SK-N-SH (cell line): ENCODE measurements at regions not wholly inside any gene's neighbourhood (a gene's known extent, or its start where the extent isn't known, plus 50 kb on each side); places are given as distances from the start of the nearest gene placed in this dataset.

ENCODE experiments used
- CTCF ChIA-PET: fragments of 300-600, 350-600 bp; formaldehyde crosslinking; extraction: SDS; loops from one replicate; lab custom pipeline; 2021; lab: Yijun Ruan, JAX
- POLR2A ChIA-PET: fragments of 350-600 bp; sonication (Branson Sonifier 250); formaldehyde crosslinking; extraction: SDS; loops from one replicate; lab custom pipeline; 2020; ENCODE audit warnings: antibody characterized with exemption, inconsistent platforms; lab: Yijun Ruan, JAX
- DNase-seq: peaks from one replicate; pipeline ENCODE4 v3.0.0; 2012
- H2AFZ ChIP-seq: fragments of 200-600 bp; sonication (generic); 2 replicates; pipeline ENCODE4 v1.8.1; 2016; ENCODE audit warnings: antibody characterized with exemption, mild to moderate bottlenecking, low read depth
- H3F3A ChIP-seq: fragments of 200-600 bp; sonication (generic); replicated peaks from 2 replicates; pipeline ENCODE3; 2016; ENCODE audit warnings: antibody characterized with exemption, mild to moderate bottlenecking; ENCODE audit not compliant: insufficient read depth
- H3K27ac ChIP-seq, 2 experiments: fragments of 200-500 bp in 1 of 2; fragments of 200-600 bp in 1 of 2; sonication (Bioruptor generic) in 1 of 2; sonication (generic), shearing (Covaris generic) in 1 of 2; 2 replicates each; pipeline versions ENCODE4 v1.5.1 to v1.6.1; 2014 to 2016; ENCODE audit warnings: low read depth in 2 of 2, inconsistent platforms in 1 of 2, low read length in 1 of 2, mild to moderate bottlenecking in 1 of 2, mixed read lengths in 1 of 2
- H3K27me3 ChIP-seq: fragments of 200-600 bp; sonication (generic), shearing (Covaris generic); 2 replicates; pipeline ENCODE4 v1.6.1; 2016; ENCODE audit warnings: mixed run types; ENCODE audit not compliant: insufficient read depth
- H3K36me3 ChIP-seq, 2 experiments: fragments of 200-500 bp in 1 of 2; fragments of 200-600 bp in 1 of 2; sonication (Bioruptor generic) in 1 of 2; sonication (generic) in 1 of 2; replicated peaks in 1 of 2; 2 replicates each; pipeline versions ENCODE3 to v1.5.1; 2014 to 2016; ENCODE audit warnings: low read length in 1 of 2, mild to moderate bottlenecking in 1 of 2; ENCODE audit not compliant: insufficient read depth in 2 of 2, control insufficient read depth in 1 of 2
- H3K4me1 ChIP-seq, 2 experiments: fragments of 200-500 bp in 1 of 2; fragments of 200-600 bp in 1 of 2; sonication (Bioruptor generic) in 1 of 2; sonication (generic), shearing (Covaris generic) in 1 of 2; 2 replicates each; pipeline versions ENCODE4 v1.5.1 to v1.6.1; 2014 to 2016; ENCODE audit warnings: low read depth in 1 of 2, low read length in 1 of 2, mixed run types in 1 of 2; ENCODE audit not compliant: insufficient read depth in 2 of 2, control insufficient read depth in 1 of 2
- H3K4me2 ChIP-seq: fragments of 200-600 bp; sonication (generic), shearing (Covaris generic); 2 replicates; pipeline ENCODE4 v1.6.1; 2017; ENCODE audit warnings: mixed run types
- H3K4me3 ChIP-seq, 2 experiments: fragments of 200-500 bp in 1 of 2; fragments of 200-600 bp in 1 of 2; sonication (Bioruptor generic) in 1 of 2; sonication (generic), shearing (Covaris generic) in 1 of 2; 2 replicates each; pipeline versions ENCODE4 v1.5.1 to v1.8.1; 2014 to 2016; ENCODE audit warnings: low read depth in 2 of 2, inconsistent platforms in 1 of 2, low read length in 1 of 2, mild to moderate bottlenecking in 1 of 2, mixed read lengths in 1 of 2, moderate library complexity in 1 of 2
- H3K79me2 ChIP-seq: fragments of 200-600 bp; sonication (generic); 2 replicates; pipeline ENCODE4 v1.8.1; 2017; ENCODE audit warnings: mild to moderate bottlenecking; ENCODE audit not compliant: insufficient read depth
- H3K9ac ChIP-seq: fragments of 200-600 bp; sonication (generic); 2 replicates; pipeline ENCODE4 v1.6.1; 2017; ENCODE audit warnings: mixed run types
- H3K9me2 ChIP-seq: fragments of 200-600 bp; sonication (generic); 2 replicates; pipeline ENCODE4 v1.6.1; 2017; ENCODE audit warnings: mixed run types
- H3K9me3 ChIP-seq: fragments of 200-600 bp; sonication (generic); 2 replicates; pipeline ENCODE4 v1.6.1; 2017; ENCODE audit warnings: mixed run types, mild to moderate bottlenecking, moderate library complexity
- H4K20me1 ChIP-seq: fragments of 200-600 bp; sonication (generic); 2 replicates; pipeline ENCODE4 v1.6.1; 2017; ENCODE audit warnings: mild to moderate bottlenecking, mixed run types; ENCODE audit not compliant: insufficient read depth
- CHD2 ChIP-seq: fragments of 150-350 bp; IDR thresholded peaks from 2 replicates; pipeline ENCODE4 v1.6.1; 2018; ENCODE audit warnings: low read length; ENCODE audit not compliant: partially characterized antibody
- ELF1 ChIP-seq: IDR thresholded peaks from 2 replicates; pipeline ENCODE4 v1.4.0; 2012
- EZH2phosphoT487 ChIP-seq: fragments of 200-600 bp; sonication (generic); IDR thresholded peaks from 2 replicates; pipeline ENCODE4 v1.6.1; 2017; ENCODE audit warnings: low read depth, mixed run types, mild to moderate bottlenecking, antibody characterized with exemption, moderate library complexity, borderline replicate concordance
- FOSL2 ChIP-seq: IDR thresholded peaks from 2 replicates; pipeline ENCODE4 v1.4.0; 2012; ENCODE audit warnings: low read depth, mild to moderate bottlenecking, moderate library complexity, borderline replicate concordance
- FOXJ3 ChIP-seq: sonication (generic); formaldehyde crosslinking; IDR thresholded peaks from 2 replicates; pipeline ENCODE4 v1.5.1; 2020; ENCODE audit warnings: mild to moderate bottlenecking, missing genetic modification reagents
- FOXM1 ChIP-seq: IDR thresholded peaks from 2 replicates; pipeline ENCODE4 v1.4.0; 2012; ENCODE audit warnings: low read depth, mild to moderate bottlenecking
- GABPA ChIP-seq: IDR thresholded peaks from 2 replicates; pipeline ENCODE4 v1.4.0; 2012; ENCODE audit warnings: low read depth, mild to moderate bottlenecking
- IRF3 ChIP-seq: fragments of 150-350 bp; IDR thresholded peaks from 2 replicates; pipeline ENCODE4 v1.6.1; 2016; ENCODE audit warnings: mild to moderate bottlenecking, low read depth, low read length
- MAX ChIP-seq: IDR thresholded peaks from 2 replicates; pipeline ENCODE4 v1.4.0; 2012; ENCODE audit warnings: low read depth
- MEF2A ChIP-seq: IDR thresholded peaks from 2 replicates; pipeline ENCODE4 v1.4.0; 2012; ENCODE audit warnings: low read depth, borderline replicate concordance
- NFIC ChIP-seq: IDR thresholded peaks from 2 replicates; pipeline ENCODE4 v1.4.0; 2012; ENCODE audit warnings: borderline replicate concordance
- NRF1 ChIP-seq: IDR thresholded peaks from 2 replicates; pipeline ENCODE4 v1.6.1; 2012; ENCODE audit warnings: low read depth, mild to moderate bottlenecking, low read length
- PBX3 ChIP-seq: IDR thresholded peaks from 2 replicates; pipeline ENCODE4; 2012
- RCOR1 ChIP-seq: fragments of 150-350 bp; IDR thresholded peaks from 2 replicates; pipeline ENCODE4 v1.6.1; 2017; ENCODE audit warnings: antibody characterized with exemption, low read length
- TAF1 ChIP-seq: IDR thresholded peaks from 2 replicates; pipeline ENCODE4 v1.6.1; 2012; ENCODE audit warnings: low read depth, mild to moderate bottlenecking, low read length, moderate library complexity, borderline replicate concordance
- WGBS: methylation state at CpG from one replicate; pipeline ENCODE4 v1.1.6; 2017; ENCODE audit warnings: low lambda C conversion rate; 5-methylcytosine and 5-hydroxymethylcytosine counted together
- TF ChIP-seq, protein P1 (sequence below): fragments of 200-600 bp; sonication (generic); IDR thresholded peaks from 2 replicates; pipeline ENCODE4 v1.6.1; 2017; ENCODE audit warnings: antibody characterized with exemption, mild to moderate bottlenecking, moderate library complexity
- TF ChIP-seq, protein P2 (sequence below): IDR thresholded peaks from 2 replicates; pipeline ENCODE4 v1.4.0; 2012; ENCODE audit warnings: low read depth, borderline replicate concordance

DNA sequence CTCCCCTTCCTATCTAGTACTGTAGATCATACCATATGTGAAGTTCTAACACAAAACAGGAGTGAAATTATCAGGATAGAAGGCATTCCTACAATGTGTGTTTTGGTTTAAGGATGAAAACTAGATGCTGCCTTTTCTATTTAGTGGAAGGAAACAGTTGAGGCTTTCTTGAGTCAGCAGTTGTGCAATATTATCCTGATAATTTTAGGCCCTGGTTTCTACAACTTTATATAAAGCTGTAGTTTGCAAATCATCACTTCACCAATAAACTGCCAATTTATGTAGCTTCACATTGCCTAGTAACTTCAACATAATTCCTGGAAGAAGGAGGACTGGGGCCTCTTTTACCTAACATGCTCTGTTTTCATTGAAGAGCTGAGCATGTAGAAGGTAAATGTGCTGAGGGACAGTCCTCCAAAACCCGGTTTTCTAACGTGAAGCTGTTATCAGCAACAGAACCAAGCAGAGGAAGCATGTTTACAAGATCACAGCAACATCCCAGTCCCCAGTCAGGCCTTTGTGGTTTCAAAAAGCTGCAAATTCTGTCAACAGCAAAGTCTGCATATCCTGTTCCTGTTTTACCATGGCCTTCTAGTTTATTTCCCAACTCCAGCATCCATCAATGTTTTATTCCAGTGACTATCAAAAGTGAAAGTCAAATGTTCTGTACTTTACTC, 513.4 kb upstream of the MEF2C start:
- DNase-seq: no peak
- CTCF ChIA-PET: no interaction called here

DNA sequence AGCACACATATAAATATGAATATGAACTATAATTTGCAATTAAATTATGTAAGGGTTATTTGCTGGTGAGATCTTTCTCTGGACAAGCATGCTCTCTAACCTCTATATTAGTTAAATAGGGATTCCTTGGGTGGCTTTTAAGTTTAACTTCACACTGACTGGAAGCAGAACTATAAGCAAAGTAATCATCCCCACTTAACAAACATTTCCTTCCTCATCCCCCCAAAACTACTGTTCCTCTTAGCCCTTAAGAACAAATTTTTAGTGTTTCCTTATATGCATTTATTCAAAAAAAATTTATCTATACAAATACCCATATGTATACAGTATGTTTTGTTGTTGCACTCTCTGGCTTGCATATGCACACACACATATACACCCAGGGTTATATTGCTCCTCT, 512.1 kb upstream of the MEF2C start:
- no peak for DNase-seq
- no peak overlapping the region for H3K27ac ChIP-seq
- no peak overlapping the region for H3K9ac ChIP-seq
- H3F3A ChIP-seq: no peaks in the 10 kb centered on the region
- no peaks in the 10 kb centered on the region for H3K79me2 ChIP-seq
- no peaks in the 10 kb centered on the region for H3K9me3 ChIP-seq
- POLR2A ChIA-PET: no interaction called here
- no peaks in the 10 kb centered on the region for H4K20me1 ChIP-seq
- H3K4me3 ChIP-seq: no peak overlapping the region
- H3K9me2 ChIP-seq: no peaks in the 10 kb centered on the region
- CTCF ChIA-PET: no interaction called here
- H3K4me2 ChIP-seq: no peak overlapping the region
- no peak overlapping the region for H2AFZ ChIP-seq
- H3K36me3 ChIP-seq: no peaks in the 10 kb centered on the region
- H3K4me1 ChIP-seq: no peaks in the 10 kb centered on the region
- H3K27me3 ChIP-seq: no peaks in the 10 kb centered on the region
- TF ChIP-seq MEF2A (no peak), FOXM1 (no peak), TAF1 (no peak), GABPA (no peak), IRF3 (no peak), RCOR1 (no peak), PBX3 (no peak), NRF1 (no peak), EZH2phosphoT487 (no peak), ELF1 (no peak), CHD2 (no peak), FOXJ3 (no peak)
- TF ChIP-seq, protein P1, sequence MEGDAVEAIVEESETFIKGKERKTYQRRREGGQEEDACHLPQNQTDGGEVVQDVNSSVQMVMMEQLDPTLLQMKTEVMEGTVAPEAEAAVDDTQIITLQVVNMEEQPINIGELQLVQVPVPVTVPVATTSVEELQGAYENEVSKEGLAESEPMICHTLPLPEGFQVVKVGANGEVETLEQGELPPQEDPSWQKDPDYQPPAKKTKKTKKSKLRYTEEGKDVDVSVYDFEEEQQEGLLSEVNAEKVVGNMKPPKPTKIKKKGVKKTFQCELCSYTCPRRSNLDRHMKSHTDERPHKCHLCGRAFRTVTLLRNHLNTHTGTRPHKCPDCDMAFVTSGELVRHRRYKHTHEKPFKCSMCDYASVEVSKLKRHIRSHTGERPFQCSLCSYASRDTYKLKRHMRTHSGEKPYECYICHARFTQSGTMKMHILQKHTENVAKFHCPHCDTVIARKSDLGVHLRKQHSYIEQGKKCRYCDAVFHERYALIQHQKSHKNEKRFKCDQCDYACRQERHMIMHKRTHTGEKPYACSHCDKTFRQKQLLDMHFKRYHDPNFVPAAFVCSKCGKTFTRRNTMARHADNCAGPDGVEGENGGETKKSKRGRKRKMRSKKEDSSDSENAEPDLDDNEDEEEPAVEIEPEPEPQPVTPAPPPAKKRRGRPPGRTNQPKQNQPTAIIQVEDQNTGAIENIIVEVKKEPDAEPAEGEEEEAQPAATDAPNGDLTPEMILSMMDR: no peak

More for the DNA sequence above, 513.4 kb upstream of the MEF2C start:
- no peaks in the 10 kb centered on the region for H3K79me2 ChIP-seq
- H3K27me3 ChIP-seq: no peaks in the 10 kb centered on the region
- no peaks in the 10 kb centered on the region for H3K9me2 ChIP-seq
- no peaks in the 10 kb centered on the region for H4K20me1 ChIP-seq
- no peak overlapping the region for H3K27ac ChIP-seq
- POLR2A ChIA-PET: no interaction called here
- no peaks in the 10 kb centered on the region for H3K9me3 ChIP-seq
- H3K9ac ChIP-seq: no peak overlapping the region
- H3K36me3 ChIP-seq: no peaks in the 10 kb centered on the region
- H2AFZ ChIP-seq: no peak overlapping the region
- no peak overlapping the region for H3K4me2 ChIP-seq
- H3F3A ChIP-seq: no peaks in the 10 kb centered on the region
- 60% methylated on average over 1 of the region's 2 CpGs for WGBS
- H3K4me3 ChIP-seq: no peak overlapping the region
- no peak for TF ChIP-seq PBX3
- no peak for TF ChIP-seq CHD2
- TF ChIP-seq, protein P2, sequence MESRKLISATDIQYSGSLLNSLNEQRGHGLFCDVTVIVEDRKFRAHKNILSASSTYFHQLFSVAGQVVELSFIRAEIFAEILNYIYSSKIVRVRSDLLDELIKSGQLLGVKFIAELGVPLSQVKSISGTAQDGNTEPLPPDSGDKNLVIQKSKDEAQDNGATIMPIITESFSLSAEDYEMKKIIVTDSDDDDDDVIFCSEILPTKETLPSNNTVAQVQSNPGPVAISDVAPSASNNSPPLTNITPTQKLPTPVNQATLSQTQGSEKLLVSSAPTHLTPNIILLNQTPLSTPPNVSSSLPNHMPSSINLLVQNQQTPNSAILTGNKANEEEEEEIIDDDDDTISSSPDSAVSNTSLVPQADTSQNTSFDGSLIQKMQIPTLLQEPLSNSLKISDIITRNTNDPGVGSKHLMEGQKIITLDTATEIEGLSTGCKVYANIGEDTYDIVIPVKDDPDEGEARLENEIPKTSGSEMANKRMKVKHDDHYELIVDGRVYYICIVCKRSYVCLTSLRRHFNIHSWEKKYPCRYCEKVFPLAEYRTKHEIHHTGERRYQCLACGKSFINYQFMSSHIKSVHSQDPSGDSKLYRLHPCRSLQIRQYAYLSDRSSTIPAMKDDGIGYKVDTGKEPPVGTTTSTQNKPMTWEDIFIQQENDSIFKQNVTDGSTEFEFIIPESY: no peak
- no peak for TF ChIP-seq FOXJ3
- no peak for TF ChIP-seq FOSL2
- no peak for TF ChIP-seq NFIC
- no peak for TF ChIP-seq MAX
- no peak for TF ChIP-seq MEF2A
- H3K4me1 ChIP-seq: no peaks in the 10 kb centered on the region
